ENCODE measurements at regions not wholly inside any gene's neighbourhood (a gene's known extent, or its start where the extent isn't known, plus 50 kb on each side); places are given as distances from the start of the nearest gene placed in this dataset.
"Not testable (repeated sequence)": the region's sequence is repeated elsewhere in the genome, so short reads cannot be mapped to it uniquely, and the experiment has no call there.

- H3K4me3 ChIP-seq (ENCODE audit: low read depth, low read length) = no peak overlapping the region
- DNase-seq (ENCODE audit: low read depth) = no peak
- no peak for TF ChIP-seq CTCF (IDR thresholded peaks at IDR 0.05; ENCODE audit: insufficient read depth, low read length)
Observed at GRCh38 chr18:42536442-42536841, 579.0 kb downstream of the RIT2 start.

GRCh38 chr18:42537291-42537690, 578.2 kb downstream of the RIT2 start:
- TF ChIP-seq CTCF (IDR thresholded peaks at IDR 0.05; ENCODE audit: insufficient read depth, low read length) = no peak
- no peak for DNase-seq (ENCODE audit: low read depth)
- H3K4me3 ChIP-seq (ENCODE audit: low read depth, low read length) = no peak overlapping the region

GRCh38 chr18:42544901-42545300, 570.6 kb downstream of the RIT2 start:
- no peak for DNase-seq (ENCODE audit: low read depth)
- no peak overlapping the region for H3K4me3 ChIP-seq (ENCODE audit: low read depth, low read length)
- TF ChIP-seq CTCF (IDR thresholded peaks at IDR 0.05; ENCODE audit: insufficient read depth, low read length) = no peak

- H3K4me3 ChIP-seq (ENCODE audit: low read depth, low read length) = no peak overlapping the region
- DNase-seq (ENCODE audit: low read depth) = peak; percentile 74
- no peak for TF ChIP-seq CTCF (IDR thresholded peaks at IDR 0.05; ENCODE audit: insufficient read depth, low read length)
Observed at GRCh38 chr18:42545825-42546224, 569.7 kb downstream of the RIT2 start.

GRCh38 chr18:42548493-42548892, 567.0 kb downstream of the RIT2 start:
- peak; percentile 71 for DNase-seq (ENCODE audit: low read depth)
- no peak overlapping the region for H3K4me3 ChIP-seq (ENCODE audit: low read depth, low read length)
- TF ChIP-seq CTCF (IDR thresholded peaks at IDR 0.05; ENCODE audit: insufficient read depth, low read length) = no peak

- TF ChIP-seq CTCF (IDR thresholded peaks at IDR 0.05; ENCODE audit: insufficient read depth, low read length) = no peak
- no peak overlapping the region for H3K4me3 ChIP-seq (ENCODE audit: low read depth, low read length)
- DNase-seq (ENCODE audit: low read depth) = no peak
Observed at GRCh38 chr18:42549596-42549995, 565.9 kb downstream of the RIT2 start.

GRCh38 chr18:42552559-42552958, 562.9 kb downstream of the RIT2 start:
- not testable (repeated sequence) for DNase-seq (ENCODE audit: low read depth); H3K4me3 ChIP-seq (ENCODE audit: low read depth, low read length)

Data from fibroblast of the aortic adventitia (primary cell).